Vagina (tissue), 2 donors: ENCODE measurements at regions not wholly inside any gene's neighbourhood (a gene's known extent, or its start where the extent isn't known, plus 50 kb on each side); places are given as distances from the start of the nearest gene placed in this dataset.

Experiments used
- POLR2A ChIP-seq, 2 donors: fragments of 450-650 bp; IDR thresholded peaks; one replicate each; pipeline ENCODE4 v1.6.1; 2017; ENCODE audit warnings: antibody characterized with exemption in 2 of 2, mild to moderate bottlenecking in 2 of 2, moderate library complexity in 2 of 2
- POLR2AphosphoS5 ChIP-seq, 2 donors: sonication (generic); formaldehyde crosslinking; IDR thresholded peaks; one replicate each; pipeline ENCODE4 v1.9.0; 2017; ENCODE audit warnings: antibody characterized with exemption in 2 of 2, mild to moderate bottlenecking in 2 of 2, low read depth in 1 of 2; ENCODE audit not compliant: insufficient read depth in 1 of 2
- TF ChIP-seq, protein P1 (sequence below), 3 experiments: fragments of 450-650 bp in 2 of 3; fragments of 200-600 bp in 1 of 3; sonication (generic) in 1 of 3; IDR thresholded peaks; one replicate each; pipeline ENCODE4 v1.5.1; 2017 to 2019; ENCODE audit warnings: antibody characterized with exemption in 3 of 3, mild to moderate bottlenecking in 2 of 3, moderate library complexity in 2 of 3

DNA sequence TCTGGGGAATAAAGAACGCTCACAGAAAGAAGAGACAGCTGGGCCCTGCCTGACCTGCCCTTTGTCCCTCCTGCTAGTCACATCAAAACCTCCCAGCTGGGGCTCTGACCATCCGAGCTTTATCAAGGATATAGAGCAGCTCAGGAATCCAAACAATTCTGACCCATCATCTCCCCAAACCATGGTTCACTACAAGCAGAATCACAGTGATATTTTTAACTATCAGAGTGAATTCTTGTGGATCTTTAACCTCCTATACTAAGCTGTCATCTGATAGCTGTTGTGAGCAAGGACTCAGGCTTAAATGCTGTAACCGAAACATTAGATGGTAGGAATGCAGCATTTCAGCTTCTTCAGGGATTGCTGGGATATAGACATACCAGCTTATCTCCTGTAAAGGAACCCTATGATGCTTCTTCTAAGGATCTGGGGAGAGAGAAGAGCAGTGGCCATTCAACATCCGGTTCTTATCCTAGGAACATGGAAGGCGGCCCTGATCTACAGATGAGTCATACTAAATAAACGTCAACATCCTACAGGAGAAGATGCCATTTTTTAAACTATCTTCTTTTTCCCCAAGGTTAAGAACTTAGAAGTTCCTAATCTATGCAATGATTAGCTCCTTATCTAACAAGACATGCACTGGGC is 84.7 kb upstream of the AKIP1 start:
- TF ChIP-seq, protein P1, sequence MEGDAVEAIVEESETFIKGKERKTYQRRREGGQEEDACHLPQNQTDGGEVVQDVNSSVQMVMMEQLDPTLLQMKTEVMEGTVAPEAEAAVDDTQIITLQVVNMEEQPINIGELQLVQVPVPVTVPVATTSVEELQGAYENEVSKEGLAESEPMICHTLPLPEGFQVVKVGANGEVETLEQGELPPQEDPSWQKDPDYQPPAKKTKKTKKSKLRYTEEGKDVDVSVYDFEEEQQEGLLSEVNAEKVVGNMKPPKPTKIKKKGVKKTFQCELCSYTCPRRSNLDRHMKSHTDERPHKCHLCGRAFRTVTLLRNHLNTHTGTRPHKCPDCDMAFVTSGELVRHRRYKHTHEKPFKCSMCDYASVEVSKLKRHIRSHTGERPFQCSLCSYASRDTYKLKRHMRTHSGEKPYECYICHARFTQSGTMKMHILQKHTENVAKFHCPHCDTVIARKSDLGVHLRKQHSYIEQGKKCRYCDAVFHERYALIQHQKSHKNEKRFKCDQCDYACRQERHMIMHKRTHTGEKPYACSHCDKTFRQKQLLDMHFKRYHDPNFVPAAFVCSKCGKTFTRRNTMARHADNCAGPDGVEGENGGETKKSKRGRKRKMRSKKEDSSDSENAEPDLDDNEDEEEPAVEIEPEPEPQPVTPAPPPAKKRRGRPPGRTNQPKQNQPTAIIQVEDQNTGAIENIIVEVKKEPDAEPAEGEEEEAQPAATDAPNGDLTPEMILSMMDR (IDR thresholded peaks at IDR 0.05): no peak
- no peak for TF ChIP-seq POLR2A (IDR thresholded peaks at IDR 0.05)
- no peak for TF ChIP-seq POLR2AphosphoS5 (IDR thresholded peaks at IDR 0.05; ENCODE audit: insufficient read depth in 1 of 2, low read depth in 1 of 2)
